Peyer's patch (tissue), 4 donors: ENCODE measurements at regions not wholly inside any gene's neighbourhood (a gene's known extent, or its start where the extent isn't known, plus 50 kb on each side); places are given as distances from the start of the nearest gene placed in this dataset.

Experiments used
- CTCF ChIP-seq, 6 experiments: fragments of 450-650 bp in 4 of 6; fragments of 200-600 bp in 2 of 6; sonication (generic) in 1 of 6; IDR thresholded peaks; one replicate each; pipeline ENCODE4 v1.5.1; 2017 to 2019; ENCODE audit warnings: antibody characterized with exemption in 6 of 6, mild to moderate bottlenecking in 3 of 6, moderate library complexity in 1 of 6
- POLR2A ChIP-seq, 2 donors: fragments of 450-650 bp; IDR thresholded peaks; one replicate each; pipeline ENCODE4 v1.5.1; 2017; ENCODE audit warnings: antibody characterized with exemption in 2 of 2, mild to moderate bottlenecking in 2 of 2, moderate library complexity in 2 of 2

GRCh38 chr4:12576409-12576808 is 907.7 kb downstream of the RAB28 start:
- no peak for TF ChIP-seq CTCF (IDR thresholded peaks at IDR 0.05)
- no peak for TF ChIP-seq POLR2A (IDR thresholded peaks at IDR 0.05)
